ENCODE measurements at regions not wholly inside any gene's neighbourhood (a gene's known extent, or its start where the extent isn't known, plus 50 kb on each side); places are given as distances from the start of the nearest gene placed in this dataset.

- H3K27ac Mint-ChIP-seq: no peak overlapping the region
- no peaks in the 10 kb centered on the region for H3K9me3 Mint-ChIP-seq
- H3K36me3 Mint-ChIP-seq: no peaks in the 10 kb centered on the region
- no peak overlapping the region for H3K4me3 Mint-ChIP-seq
- ChIA-PET CTCF (no interaction called here), POLR2A (no interaction called here)
- DNase-seq (ENCODE audit: low spot score): no peak
- no peak for ATAC-seq
- H3K4me1 Mint-ChIP-seq: no peaks in the 10 kb centered on the region
- H3K27me3 Mint-ChIP-seq (ENCODE audit: low read depth): no peaks in the 10 kb centered on the region
- TF ChIP-seq CREM (CRISPR knock-in tag; IDR thresholded peaks at IDR 0.05) (no peak), MAX (CRISPR knock-in tag; IDR thresholded peaks at IDR 0.05) (no peak), SP1 (CRISPR knock-in tag; conservative IDR thresholded peaks at IDR 0.05) (no peak), JUN (CRISPR knock-in tag; IDR thresholded peaks at IDR 0.05) (no peak), STAT6 (CRISPR knock-in tag; conservative IDR thresholded peaks at IDR 0.05; ENCODE audit: low read depth) (no peak), NFATC4 (CRISPR knock-in tag; IDR thresholded peaks at IDR 0.05) (no peak), ZNF232 (CRISPR knock-in tag; IDR thresholded peaks at IDR 0.05) (no peak), E2F4 (CRISPR knock-in tag; IDR thresholded peaks at IDR 0.05; ENCODE audit: borderline replicate concordance, low read depth) (no peak)
Measured at GRCh38 chr6:23637296-23637695, 488.7 kb upstream of the NRSN1 start.

- H3K4me1 Mint-ChIP-seq: no peaks in the 10 kb centered on the region
- H3K9me3 Mint-ChIP-seq: no peaks in the 10 kb centered on the region
- ChIA-PET CTCF (no interaction called here), POLR2A (no interaction called here)
- no peaks in the 10 kb centered on the region for H3K27me3 Mint-ChIP-seq (ENCODE audit: low read depth)
- DNase-seq (ENCODE audit: low spot score) (no peak), ATAC-seq (no peak)
- no peak overlapping the region for H3K4me3 Mint-ChIP-seq
- no peaks in the 10 kb centered on the region for H3K36me3 Mint-ChIP-seq
- H3K27ac Mint-ChIP-seq: no peak overlapping the region
- TF ChIP-seq ZNF532 (CRISPR knock-in tag; IDR thresholded peaks at IDR 0.05; ENCODE audit: borderline replicate concordance) (no peak), ATF3 (CRISPR knock-in tag; conservative IDR thresholded peaks at IDR 0.05) (no peak), CREM (CRISPR knock-in tag; IDR thresholded peaks at IDR 0.05) (no peak), NR2C2 (CRISPR knock-in tag; IDR thresholded peaks at IDR 0.05) (no peak), JAZF1 (CRISPR knock-in tag; IDR thresholded peaks at IDR 0.05) (no peak), STAT6 (CRISPR knock-in tag; conservative IDR thresholded peaks at IDR 0.05; ENCODE audit: low read depth) (no peak), USF1 (CRISPR knock-in tag; IDR thresholded peaks at IDR 0.05) (no peak), SMAD3 (CRISPR knock-in tag; IDR thresholded peaks at IDR 0.05; ENCODE audit: borderline replicate concordance) (no peak), ZMAT4 (CRISPR knock-in tag; IDR thresholded peaks at IDR 0.05) (no peak), GRHL2 (CRISPR knock-in tag; IDR thresholded peaks at IDR 0.05; ENCODE audit: insufficient replicate concordance, severe bottlenecking) (no peak), ZNF425 (CRISPR knock-in tag; conservative IDR thresholded peaks at IDR 0.05) (no peak), CREB1 (CRISPR knock-in tag; IDR thresholded peaks at IDR 0.05) (no peak)
Measured at GRCh38 chr6:23642849-23643248, 483.2 kb upstream of the NRSN1 start.
